ENCODE measurements at regions not wholly inside any gene's neighbourhood (a gene's known extent, or its start where the extent isn't known, plus 50 kb on each side); places are given as distances from the start of the nearest gene placed in this dataset.

DNA sequence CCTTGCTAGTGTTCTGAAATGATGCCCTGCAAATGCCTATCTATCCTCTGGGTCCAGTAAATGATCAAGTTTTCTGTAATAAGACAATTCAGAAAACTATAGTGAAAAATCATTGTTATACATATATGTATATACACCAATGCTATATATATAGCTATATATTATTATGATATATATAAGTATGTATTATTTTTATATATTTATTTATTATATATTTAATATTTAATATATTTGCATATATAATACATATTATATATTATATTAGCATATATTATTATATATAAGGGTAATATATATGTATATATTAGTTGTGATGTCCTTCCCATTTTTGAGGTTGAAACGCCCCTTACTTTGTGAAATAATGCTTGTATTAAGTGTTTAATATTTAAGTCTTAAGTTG is 181.4 kb upstream of the CACNA2D1 start (continued):
- TF ChIP-seq, protein P1, sequence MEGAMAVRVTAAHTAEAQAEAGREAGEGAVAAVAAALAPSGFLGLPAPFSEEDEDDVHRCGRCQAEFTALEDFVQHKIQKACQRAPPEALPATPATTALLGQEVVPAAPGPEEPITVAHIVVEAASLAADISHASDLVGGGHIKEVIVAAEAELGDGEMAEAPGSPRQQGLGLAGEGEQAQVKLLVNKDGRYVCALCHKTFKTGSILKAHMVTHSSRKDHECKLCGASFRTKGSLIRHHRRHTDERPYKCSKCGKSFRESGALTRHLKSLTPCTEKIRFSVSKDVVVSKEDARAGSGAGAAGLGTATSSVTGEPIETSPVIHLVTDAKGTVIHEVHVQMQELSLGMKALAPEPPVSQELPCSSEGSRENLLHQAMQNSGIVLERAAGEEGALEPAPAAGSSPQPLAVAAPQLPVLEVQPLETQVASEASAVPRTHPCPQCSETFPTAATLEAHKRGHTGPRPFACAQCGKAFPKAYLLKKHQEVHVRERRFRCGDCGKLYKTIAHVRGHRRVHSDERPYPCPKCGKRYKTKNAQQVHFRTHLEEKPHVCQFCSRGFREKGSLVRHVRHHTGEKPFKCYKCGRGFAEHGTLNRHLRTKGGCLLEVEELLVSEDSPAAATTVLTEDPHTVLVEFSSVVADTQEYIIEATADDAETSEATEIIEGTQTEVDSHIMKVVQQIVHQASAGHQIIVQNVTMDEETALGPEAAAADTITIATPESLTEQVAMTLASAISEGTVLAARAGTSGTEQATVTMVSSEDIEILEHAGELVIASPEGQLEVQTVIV (IDR thresholded peaks at IDR 0.05; ENCODE audit: borderline replicate concordance, partially characterized antibody), result no peak
- no peak for TF ChIP-seq RCOR1 (conservative IDR thresholded peaks at IDR 0.05; ENCODE audit: low read depth, low read length)
- no peak for TF ChIP-seq MTA3 (IDR thresholded peaks at IDR 0.05; ENCODE audit: borderline replicate concordance, low read length)
- no peak for TF ChIP-seq POU2F2 (IDR thresholded peaks at IDR 0.05; ENCODE audit: borderline replicate concordance, low read depth, low read length)

DNA sequence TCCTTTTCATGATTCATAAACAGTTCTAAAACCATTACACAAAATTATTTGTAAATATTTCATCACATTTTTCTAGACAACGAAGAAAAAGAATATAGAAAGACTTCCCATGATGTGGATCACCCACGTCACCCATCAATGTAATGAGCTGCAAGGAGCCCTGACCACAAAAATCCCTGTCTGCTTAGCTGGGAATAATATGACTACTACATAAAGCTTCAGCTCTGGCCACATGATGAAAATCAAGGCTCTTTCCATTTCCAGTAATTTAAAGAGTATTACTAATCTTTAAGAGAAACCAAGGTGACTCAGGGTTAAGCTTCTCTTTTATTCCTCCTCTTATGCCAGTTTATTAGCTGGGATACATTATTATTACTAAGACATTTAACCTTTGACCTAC is 180.8 kb upstream of the CACNA2D1 start:
- Histone ChIP-seq H3K4me3 (no peak overlapping the region), H3K79me2 (ENCODE audit: control insufficient read depth, insufficient read depth, low read length) (no peaks in the 10 kb centered on the region), H3K9ac (ENCODE audit: control insufficient read depth, insufficient read depth, low read length) (no peak overlapping the region), H3K4me2 (ENCODE audit: control insufficient read depth, insufficient read depth) (no peak overlapping the region), H2AFZ (ENCODE audit: control insufficient read depth, low read depth, low read length) (no peak overlapping the region), H3K4me1 (ENCODE audit: control insufficient read depth, insufficient read depth, low read length) (no peaks in the 10 kb centered on the region), H3K27me3 (replicated peaks in 1 of 2; ENCODE audit: control insufficient read depth in 2 of 2, insufficient read depth in 2 of 2, low read length in 1 of 2) (no peaks in the 10 kb centered on the region), H3K9me3 (replicated peaks; ENCODE audit: control insufficient read depth, insufficient read depth, low read length) (no peaks in the 10 kb centered on the region), H4K20me1 (ENCODE audit: control insufficient read depth, insufficient read depth) (no peaks in the 10 kb centered on the region), H3K27ac (ENCODE audit: control insufficient read depth, insufficient read depth) (no peak overlapping the region), H3K36me3 (ENCODE audit: control insufficient read depth in 2 of 2, insufficient read depth in 2 of 2, low read length in 1 of 2) (no peaks in the 10 kb centered on the region)
- DNase-seq (ENCODE audit: low read depth, low spot score) (no peak), FAIRE-seq (no peak), ATAC-seq (no peak)
- ChIA-PET SMC1A (ENCODE audit: uncharacterized antibody, unreplicated experiment) (interaction anchor here (0.8 to 1.6 kb wide), 7 partner anchors 9 to 873 kb away, joined by 3 to 12 read pairs (median 3); no protein-coding TSS in a partner anchor), RAD21 (ENCODE audit: unreplicated experiment) (interaction anchor here (1.2 to 1.3 kb wide), 3 partner anchors 10 to 96 kb away, joined by 3 to 7 read pairs (median 3); no protein-coding TSS in a partner anchor), CTCF (interaction anchor here (0.6 to 1.2 kb wide), 7 partner anchors 9 to 105 kb away, joined by 3 to 4 read pairs (median 3); no protein-coding TSS in a partner anchor), POLR2A (interaction anchor here (1.3 kb wide), 1 partner anchor 8 kb away, joined by 3 read pairs; no protein-coding TSS in a partner anchor)
- TF ChIP-seq, protein P2, sequence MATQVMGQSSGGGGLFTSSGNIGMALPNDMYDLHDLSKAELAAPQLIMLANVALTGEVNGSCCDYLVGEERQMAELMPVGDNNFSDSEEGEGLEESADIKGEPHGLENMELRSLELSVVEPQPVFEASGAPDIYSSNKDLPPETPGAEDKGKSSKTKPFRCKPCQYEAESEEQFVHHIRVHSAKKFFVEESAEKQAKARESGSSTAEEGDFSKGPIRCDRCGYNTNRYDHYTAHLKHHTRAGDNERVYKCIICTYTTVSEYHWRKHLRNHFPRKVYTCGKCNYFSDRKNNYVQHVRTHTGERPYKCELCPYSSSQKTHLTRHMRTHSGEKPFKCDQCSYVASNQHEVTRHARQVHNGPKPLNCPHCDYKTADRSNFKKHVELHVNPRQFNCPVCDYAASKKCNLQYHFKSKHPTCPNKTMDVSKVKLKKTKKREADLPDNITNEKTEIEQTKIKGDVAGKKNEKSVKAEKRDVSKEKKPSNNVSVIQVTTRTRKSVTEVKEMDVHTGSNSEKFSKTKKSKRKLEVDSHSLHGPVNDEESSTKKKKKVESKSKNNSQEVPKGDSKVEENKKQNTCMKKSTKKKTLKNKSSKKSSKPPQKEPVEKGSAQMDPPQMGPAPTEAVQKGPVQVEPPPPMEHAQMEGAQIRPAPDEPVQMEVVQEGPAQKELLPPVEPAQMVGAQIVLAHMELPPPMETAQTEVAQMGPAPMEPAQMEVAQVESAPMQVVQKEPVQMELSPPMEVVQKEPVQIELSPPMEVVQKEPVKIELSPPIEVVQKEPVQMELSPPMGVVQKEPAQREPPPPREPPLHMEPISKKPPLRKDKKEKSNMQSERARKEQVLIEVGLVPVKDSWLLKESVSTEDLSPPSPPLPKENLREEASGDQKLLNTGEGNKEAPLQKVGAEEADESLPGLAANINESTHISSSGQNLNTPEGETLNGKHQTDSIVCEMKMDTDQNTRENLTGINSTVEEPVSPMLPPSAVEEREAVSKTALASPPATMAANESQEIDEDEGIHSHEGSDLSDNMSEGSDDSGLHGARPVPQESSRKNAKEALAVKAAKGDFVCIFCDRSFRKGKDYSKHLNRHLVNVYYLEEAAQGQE (IDR thresholded peaks at IDR 0.05; ENCODE audit: low read depth, low read length), result no peak
- TF ChIP-seq DPF2 (IDR thresholded peaks at IDR 0.05) (no peak), RB1 (IDR thresholded peaks at IDR 0.05; ENCODE audit: borderline replicate concordance) (no peak), ETV6 (conservative IDR thresholded peaks at IDR 0.05 in 1 of 2, IDR thresholded peaks at IDR 0.05 in 1 of 2; ENCODE audit: borderline replicate concordance in 1 of 2, low read depth in 1 of 2) (no peak), ZNF274 (IDR thresholded peaks at IDR 0.05; ENCODE audit: insufficient read depth, insufficient read length) (no peak), TCF7 (IDR thresholded peaks at IDR 0.05; ENCODE audit: borderline replicate concordance) (no peak)
- TF ChIP-seq, protein P3, sequence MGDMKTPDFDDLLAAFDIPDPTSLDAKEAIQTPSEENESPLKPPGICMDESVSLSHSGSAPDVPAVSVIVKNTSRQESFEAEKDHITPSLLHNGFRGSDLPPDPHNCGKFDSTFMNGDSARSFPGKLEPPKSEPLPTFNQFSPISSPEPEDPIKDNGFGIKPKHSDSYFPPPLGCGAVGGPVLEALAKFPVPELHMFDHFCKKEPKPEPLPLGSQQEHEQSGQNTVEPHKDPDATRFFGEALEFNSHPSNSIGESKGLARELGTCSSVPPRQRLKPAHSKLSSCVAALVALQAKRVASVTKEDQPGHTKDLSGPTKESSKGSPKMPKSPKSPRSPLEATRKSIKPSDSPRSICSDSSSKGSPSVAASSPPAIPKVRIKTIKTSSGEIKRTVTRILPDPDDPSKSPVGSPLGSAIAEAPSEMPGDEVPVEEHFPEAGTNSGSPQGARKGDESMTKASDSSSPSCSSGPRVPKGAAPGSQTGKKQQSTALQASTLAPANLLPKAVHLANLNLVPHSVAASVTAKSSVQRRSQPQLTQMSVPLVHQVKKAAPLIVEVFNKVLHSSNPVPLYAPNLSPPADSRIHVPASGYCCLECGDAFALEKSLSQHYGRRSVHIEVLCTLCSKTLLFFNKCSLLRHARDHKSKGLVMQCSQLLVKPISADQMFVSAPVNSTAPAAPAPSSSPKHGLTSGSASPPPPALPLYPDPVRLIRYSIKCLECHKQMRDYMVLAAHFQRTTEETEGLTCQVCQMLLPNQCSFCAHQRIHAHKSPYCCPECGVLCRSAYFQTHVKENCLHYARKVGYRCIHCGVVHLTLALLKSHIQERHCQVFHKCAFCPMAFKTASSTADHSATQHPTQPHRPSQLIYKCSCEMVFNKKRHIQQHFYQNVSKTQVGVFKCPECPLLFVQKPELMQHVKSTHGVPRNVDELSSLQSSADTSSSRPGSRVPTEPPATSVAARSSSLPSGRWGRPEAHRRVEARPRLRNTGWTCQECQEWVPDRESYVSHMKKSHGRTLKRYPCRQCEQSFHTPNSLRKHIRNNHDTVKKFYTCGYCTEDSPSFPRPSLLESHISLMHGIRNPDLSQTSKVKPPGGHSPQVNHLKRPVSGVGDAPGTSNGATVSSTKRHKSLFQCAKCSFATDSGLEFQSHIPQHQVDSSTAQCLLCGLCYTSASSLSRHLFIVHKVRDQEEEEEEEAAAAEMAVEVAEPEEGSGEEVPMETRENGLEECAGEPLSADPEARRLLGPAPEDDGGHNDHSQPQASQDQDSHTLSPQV (IDR thresholded peaks at IDR 0.05), result no peak
- intact Hi-C loops (cut with micrococcal nuclease; ENCODE audit: unreplicated experiment), result no loop called here
- in situ Hi-C loops (cut with MboI), result no loop called here
- 0% methylated on average over 2 of the region's 2 CpGs for WGBS (ENCODE audit: insufficient coverage, insufficient replicate concordance, low lambda C conversion rate, missing lambda C conversion rate)
- no TSS peak for BruUV-seq (replicated peaks)
